Activated CD8-positive, alpha-beta memory T cell treated with anti-CD3 and anti-CD28 coated beads, Interleukin-2, amount 50 U/mL, for 24 hours (primary cell): ENCODE measurements at regions not wholly inside any gene's neighbourhood (a gene's known extent, or its start where the extent isn't known, plus 50 kb on each side); places are given as distances from the start of the nearest gene placed in this dataset.
"Not testable (repeated sequence)": the region's sequence is repeated elsewhere in the genome, so short reads cannot be mapped to it uniquely, and the experiment has no call there.

Experiments
- DNase-seq: peaks from one replicate; pipeline ENCODE4 v3.0.0-alpha.2; 2020; ENCODE audit errors: extremely low read depth

- DNase-seq: no peak
These were observed 112.5 kb downstream of the FAM50B start for GRCh38 chr6:3961581-3962215.

- no peak for DNase-seq
These were observed 113.4 kb downstream of the FAM50B start for GRCh38 chr6:3962291-3963280.

- no peak for DNase-seq
These were observed 114.3 kb downstream of the FAM50B start for GRCh38 chr6:3963426-3963825.

GRCh38 chr6:3965071-3965718 is 113.7 kb downstream of the FAM217A start:
- DNase-seq: no peak

- DNase-seq: no peak
These were observed 112.5 kb downstream of the FAM217A start for GRCh38 chr6:3966426-3966825.

- DNase-seq: no peak
These were observed 108.8 kb downstream of the FAM217A start for GRCh38 chr6:3970097-3970496.

- not testable (repeated sequence) for DNase-seq
These were observed 105.8 kb downstream of the FAM217A start for GRCh38 chr6:3973152-3973551.

GRCh38 chr6:3977875-3978711 is 100.8 kb downstream of the FAM217A start:
- DNase-seq: no peak

- DNase-seq: not testable (repeated sequence)
These were observed 100.0 kb downstream of the FAM217A start for GRCh38 chr6:3978966-3979365.

GRCh38 chr6:3981917-3982316 is 97.0 kb downstream of the FAM217A start:
- DNase-seq: no peak

GRCh38 chr6:3983778-3984177 is 95.2 kb downstream of the FAM217A start:
- no peak for DNase-seq

GRCh38 chr6:3984494-3984893 is 94.4 kb downstream of the FAM217A start:
- no peak for DNase-seq

- DNase-seq: no peak
These were observed 92.7 kb downstream of the FAM217A start for GRCh38 chr6:3986241-3986640.

GRCh38 chr6:3987053-3987452 is 91.9 kb downstream of the FAM217A start:
- DNase-seq: no peak

GRCh38 chr6:3987576-3987975 is 91.4 kb downstream of the FAM217A start:
- DNase-seq: no peak

- DNase-seq: peak; percentile 50
These were observed 88.0 kb downstream of the FAM217A start for GRCh38 chr6:3990692-3991491.

GRCh38 chr6:3991941-3992340 is 87.0 kb downstream of the FAM217A start:
- no peak for DNase-seq

- no peak for DNase-seq
These were observed 82.6 kb downstream of the FAM217A start for GRCh38 chr6:3996349-3996748.

- DNase-seq: no peak
These were observed 81.7 kb downstream of the FAM217A start for GRCh38 chr6:3997177-3997770.
